HCT116 (cell line): ENCODE measurements at regions not wholly inside any gene's neighbourhood (a gene's known extent, or its start where the extent isn't known, plus 50 kb on each side); places are given as distances from the start of the nearest gene placed in this dataset.

Experiments used
- EZH2 ChIP-seq: fragments of 200-600 bp; sonication (generic); IDR thresholded peaks from 2 replicates; pipeline ENCODE4 v1.6.1; 2017; ENCODE audit warnings: antibody characterized with exemption, mixed run types
- EZH2phosphoT487 ChIP-seq: fragments of 200-600 bp; IDR thresholded peaks from 2 replicates; pipeline ENCODE4 v1.6.1; 2018; ENCODE audit warnings: antibody characterized with exemption, borderline replicate concordance
- JUND ChIP-seq: IDR thresholded peaks from 2 replicates; pipeline ENCODE4 v1.6.1; 2012
- POLR2A ChIP-seq: IDR thresholded peaks from 2 replicates; pipeline ENCODE4 v1.7.0; 2011; ENCODE audit warnings: borderline replicate concordance; ENCODE audit not compliant: insufficient read depth, insufficient read length; ENCODE audit errors: extremely low read depth
- POLR2AphosphoS5 ChIP-seq: IDR thresholded peaks from 2 replicates; pipeline ENCODE4 v1.6.1; 2011; ENCODE audit warnings: mild to moderate bottlenecking, low read depth, low read length, moderate library complexity
- SIN3A ChIP-seq: IDR thresholded peaks from 2 replicates; pipeline ENCODE4 v1.6.1; 2012; ENCODE audit warnings: low read depth
- SP1 ChIP-seq: IDR thresholded peaks from 2 replicates; pipeline ENCODE4 v1.6.1; 2012; ENCODE audit warnings: low read depth
- SRF ChIP-seq: IDR thresholded peaks from 2 replicates; pipeline ENCODE4 v1.6.1; 2012; ENCODE audit warnings: low read depth
- ZFX ChIP-seq: fragments of 450-650 bp; IDR thresholded peaks from 2 replicates; pipeline ENCODE4 v1.6.1; 2017
- ZNF274 ChIP-seq: fragments of 200-500 bp; sonication (Bioruptor generic); IDR thresholded peaks from 2 replicates; pipeline ENCODE4 v1.6.1; 2014; ENCODE audit warnings: mild to moderate bottlenecking, low read depth, low read length, inconsistent platforms
- TF ChIP-seq, protein P1 (sequence below): IDR thresholded peaks from 2 replicates; pipeline ENCODE4 v1.6.1; 2012; ENCODE audit warnings: low read depth
- TF ChIP-seq, protein P2 (sequence below), 3 experiments: fragments of 200-600 bp in 1 of 3; sonication (generic) in 1 of 3; IDR thresholded peaks in 2 of 3; conservative IDR thresholded peaks in 1 of 3; 2 replicates each; pipeline ENCODE4 v1.5.1; 2012 to 2017; ENCODE audit warnings: low read depth in 2 of 3, low read length in 2 of 3, antibody characterized with exemption in 1 of 3, borderline replicate concordance in 1 of 3, control low read depth in 1 of 3, mild to moderate bottlenecking in 1 of 3, mixed read lengths in 1 of 3, mixed run types in 1 of 3, moderate library complexity in 1 of 3; ENCODE audit not compliant: insufficient read depth in 1 of 3
- TF ChIP-seq, protein P3 (sequence below): IDR thresholded peaks from 2 replicates; pipeline ENCODE4 v1.6.1; 2012

DNA sequence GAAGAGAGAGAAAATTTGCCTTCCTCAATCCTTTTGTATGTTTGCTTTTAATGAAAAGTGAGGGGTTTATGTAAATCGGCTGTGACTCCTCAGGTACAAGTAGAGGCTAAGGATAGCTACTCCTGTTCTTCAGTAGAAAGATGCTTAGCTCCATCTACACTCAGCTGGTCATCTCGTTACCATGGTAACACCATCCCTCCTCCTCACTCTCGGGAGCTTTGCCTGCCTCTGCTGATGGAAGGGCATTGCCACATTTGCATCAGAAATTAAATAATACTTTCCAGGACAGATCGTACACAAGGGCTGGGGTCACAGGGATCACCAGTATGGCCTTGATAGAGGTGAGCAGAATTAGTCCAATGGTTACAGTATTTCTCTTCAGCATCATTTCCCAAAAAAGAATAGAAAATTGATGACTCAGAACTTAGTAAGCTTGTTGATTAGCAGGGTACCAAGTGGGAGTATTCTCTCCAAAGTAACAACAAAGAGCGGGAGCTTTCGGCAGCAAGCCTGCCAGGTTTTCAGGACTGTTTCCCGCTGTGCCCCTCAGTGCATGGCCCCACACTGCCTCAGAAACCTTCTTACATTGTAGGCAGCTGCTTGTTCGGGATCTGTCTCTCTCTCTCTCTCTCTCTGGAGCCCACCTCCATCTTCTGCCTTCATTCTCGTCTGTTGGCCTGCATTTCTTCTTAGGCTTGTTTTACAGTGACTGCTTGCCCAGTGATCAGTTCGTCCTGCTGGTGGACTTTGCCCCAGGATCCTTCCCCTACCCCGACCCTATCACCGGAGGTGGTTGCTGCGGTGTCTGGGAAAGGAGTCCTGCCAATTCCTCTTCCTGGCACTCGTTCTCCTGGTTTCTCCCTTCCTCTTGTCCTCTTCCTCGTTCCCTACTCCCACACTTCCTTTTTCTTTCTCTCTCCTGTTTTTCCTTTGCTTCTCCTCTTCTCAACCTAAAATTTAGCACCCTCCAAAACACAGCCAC is 51.9 kb upstream of the SNAPC3 start:
- no peak for TF ChIP-seq POLR2AphosphoS5
- no peak for TF ChIP-seq EZH2
- TF ChIP-seq EZH2phosphoT487: no peak
- TF ChIP-seq, protein P1, sequence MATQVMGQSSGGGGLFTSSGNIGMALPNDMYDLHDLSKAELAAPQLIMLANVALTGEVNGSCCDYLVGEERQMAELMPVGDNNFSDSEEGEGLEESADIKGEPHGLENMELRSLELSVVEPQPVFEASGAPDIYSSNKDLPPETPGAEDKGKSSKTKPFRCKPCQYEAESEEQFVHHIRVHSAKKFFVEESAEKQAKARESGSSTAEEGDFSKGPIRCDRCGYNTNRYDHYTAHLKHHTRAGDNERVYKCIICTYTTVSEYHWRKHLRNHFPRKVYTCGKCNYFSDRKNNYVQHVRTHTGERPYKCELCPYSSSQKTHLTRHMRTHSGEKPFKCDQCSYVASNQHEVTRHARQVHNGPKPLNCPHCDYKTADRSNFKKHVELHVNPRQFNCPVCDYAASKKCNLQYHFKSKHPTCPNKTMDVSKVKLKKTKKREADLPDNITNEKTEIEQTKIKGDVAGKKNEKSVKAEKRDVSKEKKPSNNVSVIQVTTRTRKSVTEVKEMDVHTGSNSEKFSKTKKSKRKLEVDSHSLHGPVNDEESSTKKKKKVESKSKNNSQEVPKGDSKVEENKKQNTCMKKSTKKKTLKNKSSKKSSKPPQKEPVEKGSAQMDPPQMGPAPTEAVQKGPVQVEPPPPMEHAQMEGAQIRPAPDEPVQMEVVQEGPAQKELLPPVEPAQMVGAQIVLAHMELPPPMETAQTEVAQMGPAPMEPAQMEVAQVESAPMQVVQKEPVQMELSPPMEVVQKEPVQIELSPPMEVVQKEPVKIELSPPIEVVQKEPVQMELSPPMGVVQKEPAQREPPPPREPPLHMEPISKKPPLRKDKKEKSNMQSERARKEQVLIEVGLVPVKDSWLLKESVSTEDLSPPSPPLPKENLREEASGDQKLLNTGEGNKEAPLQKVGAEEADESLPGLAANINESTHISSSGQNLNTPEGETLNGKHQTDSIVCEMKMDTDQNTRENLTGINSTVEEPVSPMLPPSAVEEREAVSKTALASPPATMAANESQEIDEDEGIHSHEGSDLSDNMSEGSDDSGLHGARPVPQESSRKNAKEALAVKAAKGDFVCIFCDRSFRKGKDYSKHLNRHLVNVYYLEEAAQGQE: no peak
- TF ChIP-seq POLR2A: no peak
- no peak for TF ChIP-seq ZNF274
- no peak for TF ChIP-seq SIN3A
- TF ChIP-seq, protein P2, sequence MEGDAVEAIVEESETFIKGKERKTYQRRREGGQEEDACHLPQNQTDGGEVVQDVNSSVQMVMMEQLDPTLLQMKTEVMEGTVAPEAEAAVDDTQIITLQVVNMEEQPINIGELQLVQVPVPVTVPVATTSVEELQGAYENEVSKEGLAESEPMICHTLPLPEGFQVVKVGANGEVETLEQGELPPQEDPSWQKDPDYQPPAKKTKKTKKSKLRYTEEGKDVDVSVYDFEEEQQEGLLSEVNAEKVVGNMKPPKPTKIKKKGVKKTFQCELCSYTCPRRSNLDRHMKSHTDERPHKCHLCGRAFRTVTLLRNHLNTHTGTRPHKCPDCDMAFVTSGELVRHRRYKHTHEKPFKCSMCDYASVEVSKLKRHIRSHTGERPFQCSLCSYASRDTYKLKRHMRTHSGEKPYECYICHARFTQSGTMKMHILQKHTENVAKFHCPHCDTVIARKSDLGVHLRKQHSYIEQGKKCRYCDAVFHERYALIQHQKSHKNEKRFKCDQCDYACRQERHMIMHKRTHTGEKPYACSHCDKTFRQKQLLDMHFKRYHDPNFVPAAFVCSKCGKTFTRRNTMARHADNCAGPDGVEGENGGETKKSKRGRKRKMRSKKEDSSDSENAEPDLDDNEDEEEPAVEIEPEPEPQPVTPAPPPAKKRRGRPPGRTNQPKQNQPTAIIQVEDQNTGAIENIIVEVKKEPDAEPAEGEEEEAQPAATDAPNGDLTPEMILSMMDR (IDR thresholded peaks at IDR 0.05 in 2 of 3, conservative IDR thresholded peaks at IDR 0.05 in 1 of 3; ENCODE audit: borderline replicate concordance in 1 of 3, insufficient read depth in 1 of 3, low read depth in 2 of 3, low read length in 2 of 3): no peak
- TF ChIP-seq ZFX: no peak
- TF ChIP-seq, protein P3, sequence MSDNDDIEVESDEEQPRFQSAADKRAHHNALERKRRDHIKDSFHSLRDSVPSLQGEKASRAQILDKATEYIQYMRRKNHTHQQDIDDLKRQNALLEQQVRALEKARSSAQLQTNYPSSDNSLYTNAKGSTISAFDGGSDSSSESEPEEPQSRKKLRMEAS: no peak
- TF ChIP-seq SRF: no peak
- no peak for TF ChIP-seq SP1
- TF ChIP-seq JUND: no peak
